Putamen (tissue), 1 donor: ENCODE measurements at regions not wholly inside any gene's neighbourhood (a gene's known extent, or its start where the extent isn't known, plus 50 kb on each side); places are given as distances from the start of the nearest gene placed in this dataset.
"Not testable (repeated sequence)": the region's sequence is repeated elsewhere in the genome, so short reads cannot be mapped to it uniquely, and the experiment has no call there.

Experiments used
- DNase-seq: peaks from one replicate; pipeline ENCODE4 v3.0.0-alpha.2; 2016; ENCODE audit warnings: low spot score

GRCh38 chr2:35301369-35301768 lies 1054.2 kb upstream of the CRIM1 start:
- no peak for DNase-seq

- no peak for DNase-seq
Observed at GRCh38 chr2:35298493-35298892, 1057.1 kb upstream of the CRIM1 start.

GRCh38 chr2:35297403-35297802 lies 1058.2 kb upstream of the CRIM1 start:
- DNase-seq, result no peak

GRCh38 chr2:35294636-35295263 lies 1060.8 kb upstream of the CRIM1 start:
- DNase-seq, result no peak

GRCh38 chr2:35293261-35293660 lies 1062.3 kb upstream of the CRIM1 start:
- no peak for DNase-seq

GRCh38 chr2:35292199-35292598 lies 1063.4 kb upstream of the CRIM1 start:
- no peak for DNase-seq

- DNase-seq, result no peak
Observed at GRCh38 chr2:35281702-35282101, 1073.9 kb upstream of the CRIM1 start.

GRCh38 chr2:35255826-35256225 lies 1099.8 kb upstream of the CRIM1 start:
- no peak for DNase-seq

GRCh38 chr2:35251156-35251555 lies 1104.4 kb upstream of the CRIM1 start:
- DNase-seq, result no peak

GRCh38 chr2:35246702-35247101 lies 1108.9 kb upstream of the CRIM1 start:
- no peak for DNase-seq

- no peak for DNase-seq
Observed at GRCh38 chr2:35228584-35228983, 1127.0 kb upstream of the CRIM1 start.

GRCh38 chr2:35220461-35220860 lies 1135.1 kb upstream of the CRIM1 start:
- DNase-seq, result no peak

- DNase-seq, result no peak
Observed at GRCh38 chr2:35204881-35205280, 1150.7 kb upstream of the CRIM1 start.

- DNase-seq, result no peak
Observed at GRCh38 chr2:35204323-35204722, 1151.3 kb upstream of the CRIM1 start.

GRCh38 chr2:35199298-35199697 lies 1156.3 kb upstream of the CRIM1 start:
- no peak for DNase-seq

- no peak for DNase-seq
Observed at GRCh38 chr2:35185861-35186412, 1169.6 kb upstream of the CRIM1 start.

GRCh38 chr2:35184471-35184870 lies 1171.1 kb upstream of the CRIM1 start:
- no peak for DNase-seq

- DNase-seq, result not testable (repeated sequence)
Observed at GRCh38 chr2:35176726-35177125, 1178.9 kb upstream of the CRIM1 start.

- no peak for DNase-seq
Observed at GRCh38 chr2:35174845-35175244, 1180.7 kb upstream of the CRIM1 start.

GRCh38 chr2:35172687-35173086 lies 1182.9 kb upstream of the CRIM1 start:
- DNase-seq, result no peak

- no peak for DNase-seq
Observed at GRCh38 chr2:35168351-35168750, 1187.2 kb upstream of the CRIM1 start.

GRCh38 chr2:35163948-35164347 lies 1191.6 kb upstream of the CRIM1 start:
- no peak for DNase-seq

- DNase-seq, result no peak
Observed at GRCh38 chr2:35160871-35161270, 1194.7 kb upstream of the CRIM1 start.

GRCh38 chr2:35125871-35126270 lies 1229.7 kb upstream of the CRIM1 start:
- DNase-seq, result no peak
